Esophagus squamous epithelium (tissue), 5 donors: ENCODE measurements at regions not wholly inside any gene's neighbourhood (a gene's known extent, or its start where the extent isn't known, plus 50 kb on each side); places are given as distances from the start of the nearest gene placed in this dataset.
"Not testable (repeated sequence)": the region's sequence is repeated elsewhere in the genome, so short reads cannot be mapped to it uniquely, and the experiment has no call there.

ENCODE experiments used
- DNase-seq: peaks from one replicate; lab custom pipeline; 2025; lab: John Stamatoyannopoulos, UW
- H3K27ac ChIP-seq, 4 donors: fragments of 200-600 bp; sonication (generic); one replicate each; pipeline ENCODE4 v1.5.1; 2016 to 2019; ENCODE audit warnings: mild to moderate bottlenecking in 1 of 4
- H3K27me3 ChIP-seq, 4 donors: fragments of 200-600 bp; sonication (generic); 1 replicate in 3 of 4; 2 replicates in 1 of 4; pipeline versions ENCODE4 v1.5.1 to v1.6.0; 2017 to 2021; ENCODE audit warnings: antibody characterized with exemption in 1 of 4
- H3K36me3 ChIP-seq, 3 donors: fragments of 200-600 bp; sonication (generic); one replicate each; pipeline ENCODE4 v1.5.1; 2016 to 2019
- H3K4me1 ChIP-seq, 3 donors: fragments of 200-600 bp; sonication (generic); one replicate each; pipeline ENCODE4 v1.5.1; 2017 to 2019
- H3K4me3 ChIP-seq, 4 donors: fragments of 200-600 bp; sonication (generic); 1 replicate in 3 of 4; 2 replicates in 1 of 4; pipeline ENCODE4 v1.5.1; 2016 to 2019; ENCODE audit warnings: mild to moderate bottlenecking in 2 of 4, moderate library complexity in 1 of 4
- H3K9me3 ChIP-seq, 3 donors: fragments of 200-600 bp; sonication (generic); one replicate each; pipeline ENCODE4 v1.5.1; 2016 to 2019
- CTCF ChIP-seq, 6 experiments: fragments of 450-650 bp in 4 of 6; fragments of 200-600 bp in 2 of 6; sonication (generic) in 2 of 6; IDR thresholded peaks; one replicate each; pipeline ENCODE4 v1.5.1; 2016 to 2019; ENCODE audit warnings: antibody characterized with exemption in 6 of 6, mild to moderate bottlenecking in 4 of 6, moderate library complexity in 4 of 6
- POLR2A ChIP-seq, 4 donors: fragments of 450-650 bp; IDR thresholded peaks; one replicate each; pipeline ENCODE4 v1.6.1; 2017; ENCODE audit warnings: antibody characterized with exemption in 4 of 4, mild to moderate bottlenecking in 4 of 4, moderate library complexity in 3 of 4
- WGBS, 2 donors: methylation state at CpG; one replicate each; pipeline ENCODE4 v1.1.5; 2018; 5-methylcytosine and 5-hydroxymethylcytosine counted together
- intact Hi-C: fragments of 100-400 bp; cut with DNase I; formaldehyde crosslinking; loops from one replicate; pipeline ENCODE4 v1.15.0; 2022
- donor health status: DM: yes; HTN: yes; CAD: no.

DNA sequence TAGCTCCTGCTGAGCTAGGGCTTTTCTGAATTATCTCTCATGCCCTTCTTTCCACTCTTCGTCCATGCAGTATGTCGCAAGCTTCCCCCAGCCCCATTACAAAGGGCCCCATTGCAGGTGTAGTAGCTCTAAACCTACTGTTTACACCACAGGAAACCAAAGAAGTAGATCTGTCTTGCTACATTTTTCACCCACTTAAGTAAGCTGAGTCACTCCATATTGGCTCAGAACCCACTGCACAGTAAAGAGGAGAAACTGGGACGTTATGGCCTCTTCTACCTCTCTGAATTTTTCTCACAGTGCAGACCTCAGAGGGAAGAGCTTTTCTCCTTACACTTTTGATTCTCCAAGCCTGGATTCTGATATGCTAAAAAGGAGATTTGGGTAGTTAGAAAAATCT is 200.2 kb downstream of the SMARCA1 start:
- no peak for TF ChIP-seq POLR2A (IDR thresholded peaks at IDR 0.05)
- no peak for TF ChIP-seq CTCF (IDR thresholded peaks at IDR 0.05)
- H3K27me3 ChIP-seq = no peaks in the 10 kb centered on the region
- H3K4me3 ChIP-seq = no peak overlapping the region
- DNase-seq = no peak
- no peaks in the 10 kb centered on the region for H3K36me3 ChIP-seq
- no peaks in the 10 kb centered on the region for H3K9me3 ChIP-seq
- no peak overlapping the region for H3K27ac ChIP-seq
- 31 to 47% methylated on average over 1 to 3 of the region's 3 CpGs for WGBS, 2 donors
- H3K4me1 ChIP-seq = no peaks in the 10 kb centered on the region
- intact Hi-C loops = no loop called here

- no peak for DNase-seq
- 38% methylated on average over 1 of the region's 1 CpG; no CpG with 5 or more reads in 1 of the 2 donors for WGBS, 2 donors
- no peak overlapping the region for H3K27ac ChIP-seq
- TF ChIP-seq POLR2A (IDR thresholded peaks at IDR 0.05) = no peak
- TF ChIP-seq CTCF (IDR thresholded peaks at IDR 0.05) = peak in 1 of 6 experiments; percentile 15
- no peaks in the 10 kb centered on the region for H3K27me3 ChIP-seq
- no peak overlapping the region for H3K4me3 ChIP-seq
- no peaks in the 10 kb centered on the region for H3K4me1 ChIP-seq
- intact Hi-C loops = no loop called here
- H3K36me3 ChIP-seq = no peaks in the 10 kb centered on the region
- H3K9me3 ChIP-seq = no peaks in the 10 kb centered on the region
Measured at GRCh38 chrX:129318375-129318774, 204.9 kb downstream of the SMARCA1 start.

DNA sequence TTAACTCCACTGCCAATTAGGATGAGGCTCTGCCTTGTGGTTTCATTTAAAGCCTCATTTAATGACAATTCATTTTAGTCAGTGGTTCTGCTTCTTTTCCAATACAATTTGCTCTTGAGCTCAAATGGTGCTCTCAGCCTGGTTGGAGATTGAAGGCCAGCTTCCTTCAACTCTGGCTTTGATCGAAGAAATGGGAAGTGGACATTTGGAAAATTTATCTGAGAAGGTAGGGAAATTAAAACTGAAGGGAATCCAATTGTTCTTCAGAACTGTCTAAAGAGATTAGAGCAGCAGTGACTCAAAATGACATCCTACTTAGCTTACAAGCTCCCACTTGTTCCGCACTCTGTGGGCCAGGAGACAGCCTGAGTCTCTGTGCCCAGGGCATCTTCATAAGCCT is 206.8 kb downstream of the SMARCA1 start:
- DNase-seq = no peak
- Histone ChIP-seq H3K36me3 (no peaks in the 10 kb centered on the region), H3K27me3 (no peaks in the 10 kb centered on the region), H3K27ac (no peak overlapping the region), H3K9me3 (no peaks in the 10 kb centered on the region), H3K4me1 (no peaks in the 10 kb centered on the region), H3K4me3 (no peak overlapping the region)
- TF ChIP-seq CTCF (IDR thresholded peaks at IDR 0.05) = no peak
- TF ChIP-seq POLR2A (IDR thresholded peaks at IDR 0.05) = no peak
- 72 to 81% methylated on average over 2 of the region's 2 CpGs for WGBS, 2 donors
- intact Hi-C loops = no loop called here

DNA sequence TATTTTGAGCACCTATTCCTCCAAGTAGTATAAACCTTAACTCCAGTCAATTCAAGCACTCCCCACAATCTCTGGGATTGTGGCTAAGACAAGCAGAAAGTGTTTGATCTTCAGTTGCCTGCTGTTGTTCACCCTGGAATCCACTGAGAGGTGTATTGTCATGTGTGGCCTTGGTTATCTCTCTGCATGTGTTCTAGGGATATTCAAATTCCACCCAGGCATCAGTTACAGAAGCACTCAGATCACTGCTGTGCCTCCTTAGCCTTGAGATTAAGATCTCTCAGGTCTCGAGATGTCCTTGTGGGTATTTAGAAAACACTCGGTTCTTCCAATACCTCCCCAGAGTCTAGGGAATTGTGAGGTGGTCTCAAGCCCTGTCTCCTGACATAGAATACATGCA is 213.3 kb downstream of the SMARCA1 start:
- TF ChIP-seq CTCF (IDR thresholded peaks at IDR 0.05) = no peak
- TF ChIP-seq POLR2A (IDR thresholded peaks at IDR 0.05) = no peak
- no peaks in the 10 kb centered on the region for H3K36me3 ChIP-seq
- no peaks in the 10 kb centered on the region for H3K4me1 ChIP-seq
- no peak for DNase-seq
- no peaks in the 10 kb centered on the region for H3K27me3 ChIP-seq
- H3K27ac ChIP-seq = no peak overlapping the region
- 35 to 80% methylated on average over 1 to 2 of the region's 2 CpGs for WGBS, 2 donors
- no peaks in the 10 kb centered on the region for H3K9me3 ChIP-seq
- intact Hi-C loops = no loop called here
- H3K4me3 ChIP-seq = no peak overlapping the region

GRCh38 chrX:129262912-129263311 is 260.4 kb downstream of the SMARCA1 start:
- Histone ChIP-seq H3K27me3 (no peaks in the 10 kb centered on the region), H3K9me3 (no peaks in the 10 kb centered on the region), H3K36me3 (no peaks in the 10 kb centered on the region), H3K4me1 (no peaks in the 10 kb centered on the region), H3K27ac (no peak overlapping the region), H3K4me3 (no peak overlapping the region)
- TF ChIP-seq POLR2A (IDR thresholded peaks at IDR 0.05) (no peak), CTCF (IDR thresholded peaks at IDR 0.05) (no peak)
- DNase-seq = no peak
- 36 to 79% methylated on average over 4 of the region's 4 CpGs for WGBS, 2 donors
- intact Hi-C loops = no loop called here

DNA sequence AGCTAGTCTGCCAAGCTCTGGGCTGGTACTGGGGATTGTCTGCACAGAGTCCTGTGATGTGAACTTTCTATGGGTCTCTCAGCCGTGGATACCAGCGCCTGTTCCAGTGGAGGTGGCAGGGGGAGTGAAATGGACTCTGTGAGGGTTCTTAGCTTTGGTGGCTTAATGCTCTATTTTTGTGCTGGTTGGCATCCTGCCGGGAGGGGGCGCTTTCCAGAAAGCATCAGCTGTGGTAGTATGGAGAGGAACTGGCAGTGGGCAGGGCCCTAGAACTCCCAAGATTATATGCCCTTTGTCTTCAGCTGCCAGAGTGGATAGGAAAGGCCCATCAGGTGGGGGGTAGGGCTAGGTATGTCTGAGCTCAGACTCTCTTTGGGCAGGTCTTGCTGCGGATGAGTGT is 267.8 kb downstream of the SMARCA1 start:
- H3K4me3 ChIP-seq, H3K27ac ChIP-seq, H3K4me1 ChIP-seq, H3K9me3 ChIP-seq, DNase-seq, H3K27me3 ChIP-seq, H3K36me3 ChIP-seq, intact Hi-C loops: not testable (repeated sequence)
- WGBS, 2 donors = 100% methylated on average over 1 of the region's 5 CpGs; no CpG with 5 or more reads in 1 of the 2 donors
